Endothelial cell of umbilical vein (primary cell): ENCODE measurements at regions not wholly inside any gene's neighbourhood (a gene's known extent, or its start where the extent isn't known, plus 50 kb on each side); places are given as distances from the start of the nearest gene placed in this dataset.

Experiments
- BruUV-seq: library from RNA; stranded (reverse); fragments of 400-500 nt; replicated peaks from 2 replicates; lab custom pipeline; 2021; lab: Mats Ljungman, UMichigan
- CTCF ChIA-PET: fragments of 300-600, 350-600 bp; sonication (Branson Sonifier 250); formaldehyde crosslinking; loops from one replicate; lab custom pipeline; 2021; ENCODE audit warnings: antibody characterized with exemption, inconsistent platforms; lab: Charles Lee
- POLR2A ChIA-PET: fragments of 300-600, 350-600 bp; sonication (Branson Sonifier 250); formaldehyde crosslinking; loops from one replicate; lab custom pipeline; 2021; ENCODE audit warnings: antibody characterized with exemption, inconsistent platforms; lab: Charles Lee
- DNase-seq: peaks from one replicate; pipeline ENCODE4 v3.0.0-alpha.2; 2011; ENCODE audit warnings: low read depth, low spot score
- FAIRE-seq: peaks from 2 replicates; lab custom pipeline; 2011; peaks lifted over from hg19 to GRCh38; lab: Jason Lieb, UNC
- H2AFZ ChIP-seq: 2 replicates; pipeline ENCODE4 v1.6.0; 2012; ENCODE audit warnings: low read depth, low read length, control low read depth, inconsistent platforms
- H3K27ac ChIP-seq: 2 replicates; pipeline ENCODE4 v1.5.1; 2011; ENCODE audit warnings: low read depth, mild to moderate bottlenecking, control low read depth, low read length, moderate library complexity; ENCODE audit not compliant: insufficient read depth
- H3K27me3 ChIP-seq, 2 experiments: 2 replicates each; pipeline versions ENCODE4 v1.6.0 to v1.6.1; 2011; ENCODE audit warnings: low read length in 2 of 2, mixed read lengths in 1 of 2; ENCODE audit not compliant: control insufficient read depth in 2 of 2, insufficient read depth in 2 of 2
- H3K36me3 ChIP-seq, 2 experiments: 2 replicates in 1 of 2; 3 replicates in 1 of 2; pipeline ENCODE4 v1.5.1; 2011; ENCODE audit warnings: low read length in 2 of 2, mild to moderate bottlenecking in 1 of 2, moderate library complexity in 1 of 2; ENCODE audit not compliant: control insufficient read depth in 2 of 2, insufficient read depth in 2 of 2; ENCODE audit errors: extremely low read depth in 1 of 2
- H3K4me1 ChIP-seq: 3 replicates; pipeline ENCODE4 v1.5.1; 2011; ENCODE audit warnings: mild to moderate bottlenecking, low read length; ENCODE audit not compliant: control insufficient read depth, insufficient read depth; ENCODE audit errors: extremely low read depth
- H3K4me2 ChIP-seq: 2 replicates; pipeline ENCODE4 v1.6.1; 2011; ENCODE audit warnings: low read length, control low read depth, mixed read lengths; ENCODE audit not compliant: insufficient read depth
- H3K4me3 ChIP-seq, 3 experiments: fragments of 200-600 bp in 1 of 3; sonication (generic), shearing (Covaris generic) in 1 of 3; replicated peaks in 1 of 3; 2 replicates each; pipeline ENCODE4 v1.5.1; 2011 to 2016; ENCODE audit warnings: control low read depth in 3 of 3, low read length in 3 of 3, mild to moderate bottlenecking in 2 of 3, inconsistent platforms in 1 of 3, low read depth in 1 of 3, moderate library complexity in 1 of 3; ENCODE audit not compliant: insufficient read depth in 1 of 3
- H3K79me2 ChIP-seq: 2 replicates; pipeline ENCODE4 v1.6.0; 2012; ENCODE audit warnings: low read length, inconsistent platforms; ENCODE audit not compliant: control insufficient read depth, insufficient read depth
- H3K9ac ChIP-seq: replicated peaks from 2 replicates; pipeline ENCODE3; 2011; ENCODE audit warnings: low read length, control low read depth; ENCODE audit not compliant: insufficient read depth; ENCODE audit errors: extremely low read depth
- H3K9me1 ChIP-seq: replicated peaks from 3 replicates; pipeline ENCODE4 v1.6.0; 2011; ENCODE audit warnings: mild to moderate bottlenecking, low read length; ENCODE audit not compliant: control insufficient read depth, insufficient read depth; ENCODE audit errors: extremely low read depth
- H3K9me3 ChIP-seq: replicated peaks from 2 replicates; pipeline ENCODE4 v1.5.1; 2012; ENCODE audit warnings: low read length, inconsistent platforms; ENCODE audit not compliant: control insufficient read depth, insufficient read depth
- H4K20me1 ChIP-seq: replicated peaks from 2 replicates; pipeline ENCODE3; 2011; ENCODE audit warnings: mild to moderate bottlenecking, low read length; ENCODE audit not compliant: control insufficient read depth, insufficient read depth; ENCODE audit errors: extremely low read depth
- CTCF ChIP-seq, 2 donors: IDR thresholded peaks; 1 replicate in 1 of 2; 2 replicates in 1 of 2; pipeline ENCODE4 v1.5.1; 2011; ENCODE audit warnings: low read length in 2 of 2, mild to moderate bottlenecking in 2 of 2, moderate library complexity in 2 of 2, control low read depth in 1 of 2, inconsistent platforms in 1 of 2, low read depth in 1 of 2; ENCODE audit not compliant: insufficient read depth in 1 of 2; ENCODE audit errors: extremely low read depth in 1 of 2
- EZH2 ChIP-seq: IDR thresholded peaks from 2 replicates; pipeline ENCODE4 v1.6.1; 2012; ENCODE audit warnings: borderline replicate concordance, low read depth, mild to moderate bottlenecking, moderate library complexity, low read length, inconsistent platforms; ENCODE audit not compliant: severe bottlenecking
- FOS ChIP-seq: IDR thresholded peaks from 2 replicates; pipeline ENCODE4 v1.6.1; 2011; ENCODE audit warnings: mild to moderate bottlenecking, low read length, moderate library complexity, borderline replicate concordance; ENCODE audit not compliant: insufficient read depth
- GATA2 ChIP-seq: IDR thresholded peaks from 2 replicates; pipeline ENCODE4 v1.7.0; 2011; ENCODE audit warnings: low read depth, mild to moderate bottlenecking, moderate library complexity, mixed read lengths, low read length; ENCODE audit not compliant: insufficient read length, insufficient read depth
- JUN ChIP-seq: IDR thresholded peaks from 2 replicates; pipeline ENCODE4 v1.6.1; 2011; ENCODE audit warnings: borderline replicate concordance, low read depth; ENCODE audit not compliant: insufficient read length, insufficient read depth
- MAX ChIP-seq: IDR thresholded peaks from 2 replicates; pipeline ENCODE4 v1.6.1; 2011; ENCODE audit not compliant: insufficient read depth, insufficient read length
- MYC ChIP-seq: IDR thresholded peaks from one replicate; pipeline ENCODE4 v1.6.1; 2011; ENCODE audit warnings: mild to moderate bottlenecking, low read depth, low read length
- POLR2A ChIP-seq: IDR thresholded peaks from 2 replicates; pipeline ENCODE4 v1.6.1; 2012; ENCODE audit warnings: low read depth, mild to moderate bottlenecking, control low read depth, low read length
- POLR2AphosphoS5 ChIP-seq: IDR thresholded peaks from 2 replicates; pipeline ENCODE4 v1.6.1; 2012; ENCODE audit warnings: low read depth, mild to moderate bottlenecking, control low read depth, low read length, moderate library complexity; ENCODE audit not compliant: insufficient read depth
- dilution Hi-C: fragments of 300-500 bp; cut with MboI; formaldehyde crosslinking; loops from one replicate; pipeline ENCODE4 v1.15.0; 2019; ENCODE audit warnings: low sequenced_read_pairs; ENCODE audit not compliant: extremely low pct_ligation_motif_present
- intact Hi-C: fragments of 100-400 bp; cut with micrococcal nuclease; formaldehyde crosslinking; loops from one replicate; pipeline ENCODE4 v1.10.0; 2022

DNA sequence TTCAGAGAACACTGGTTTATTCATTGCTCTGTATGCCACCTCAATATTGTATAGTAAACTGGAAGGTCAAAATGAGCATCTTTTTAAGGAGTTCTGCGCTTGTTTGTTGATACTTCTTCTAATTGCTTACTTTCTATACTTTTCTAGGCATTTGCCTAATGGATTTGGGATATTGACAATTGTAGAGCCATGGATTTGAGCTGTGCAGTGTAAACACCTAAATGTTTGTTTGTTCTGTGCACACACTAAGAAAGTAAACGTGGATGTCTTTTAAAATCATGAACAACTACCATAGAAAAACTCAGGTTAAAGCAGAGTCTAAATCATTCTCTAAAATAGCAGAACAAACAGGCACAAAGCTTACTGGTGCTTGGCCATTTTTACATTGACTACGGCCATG is 436.6 kb upstream of the GBE1 start:
- no peak overlapping the region for H3K27ac ChIP-seq
- ChIA-PET POLR2A (no interaction called here), CTCF (no interaction called here)
- H3K9me1 ChIP-seq: no peaks in the 10 kb centered on the region
- H3K9me3 ChIP-seq: no peaks in the 10 kb centered on the region
- no TSS peak for BruUV-seq
- H3K4me1 ChIP-seq: peaks cover 9% of the 10 kb centered on the region
- no peak overlapping the region for H3K4me2 ChIP-seq
- H3K4me3 ChIP-seq: no peak overlapping the region
- DNase-seq (no peak), FAIRE-seq (no peak)
- no peaks in the 10 kb centered on the region for H3K27me3 ChIP-seq
- H4K20me1 ChIP-seq: no peaks in the 10 kb centered on the region
- no peaks in the 10 kb centered on the region for H3K79me2 ChIP-seq
- TF ChIP-seq GATA2 (no peak), MYC (no peak), EZH2 (no peak), JUN (no peak)
- dilution Hi-C loops (no loop called here), intact Hi-C loops (no loop called here)
- H2AFZ ChIP-seq: no peak overlapping the region
- H3K36me3 ChIP-seq: no peaks in the 10 kb centered on the region
- H3K9ac ChIP-seq: no peak overlapping the region

DNA sequence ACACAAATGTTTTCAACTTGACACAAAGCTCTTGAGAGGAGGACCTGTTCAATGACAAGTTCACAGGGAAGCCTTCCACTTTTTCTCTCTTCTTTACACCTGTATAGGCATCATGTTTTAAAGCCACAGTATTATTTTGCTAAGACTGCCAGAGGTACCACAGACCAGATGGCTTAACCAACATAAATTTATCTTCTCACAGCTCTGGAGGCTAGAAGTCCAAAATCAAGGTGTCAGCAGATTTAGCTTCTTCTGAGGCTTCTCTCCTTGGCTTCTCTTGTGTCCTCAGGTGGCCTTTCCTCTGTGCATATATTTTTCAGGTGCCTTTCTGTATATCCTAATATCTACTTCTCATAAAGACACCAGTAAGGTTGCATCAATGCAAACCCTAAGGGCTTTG is 435.2 kb upstream of the GBE1 start:
- H3K4me1 ChIP-seq: peaks cover 9% of the 10 kb centered on the region
- intact Hi-C loops: no loop called here
- H3K9ac ChIP-seq: no peak overlapping the region
- no peaks in the 10 kb centered on the region for H4K20me1 ChIP-seq
- H3K9me1 ChIP-seq: no peaks in the 10 kb centered on the region
- no peak for FAIRE-seq
- no peak overlapping the region for H3K4me3 ChIP-seq
- POLR2A ChIA-PET: no interaction called here
- H2AFZ ChIP-seq: no peak overlapping the region
- no peak overlapping the region for H3K27ac ChIP-seq
- no TSS peak for BruUV-seq
- H3K36me3 ChIP-seq: no peaks in the 10 kb centered on the region
- no peak overlapping the region for H3K4me2 ChIP-seq
- H3K79me2 ChIP-seq: no peaks in the 10 kb centered on the region
- H3K9me3 ChIP-seq: no peaks in the 10 kb centered on the region
- dilution Hi-C loops: no loop called here
- TF ChIP-seq GATA2 (no peak), MAX (no peak), MYC (no peak), JUN (no peak), POLR2AphosphoS5 (no peak), CTCF (IDR thresholded peaks at IDR 0.05; ENCODE audit: extremely low read depth in 1 of 2, insufficient read depth in 1 of 2, low read depth in 1 of 2, low read length in 2 of 2) (no peak), FOS (no peak), EZH2 (no peak), POLR2A (no peak)
- H3K27me3 ChIP-seq: no peaks in the 10 kb centered on the region
- DNase-seq: no peak
- CTCF ChIA-PET: no interaction called here
